KMS-11 (cell line): ENCODE measurements at regions not wholly inside any gene's neighbourhood (a gene's known extent, or its start where the extent isn't known, plus 50 kb on each side); places are given as distances from the start of the nearest gene placed in this dataset.

Source experiments
- H2AFZ ChIP-seq: fragments of 200-600 bp; sonication (generic); 2 replicates; pipeline ENCODE4 v1.6.1; 2016; ENCODE audit warnings: antibody characterized with exemption, mixed run types, low read depth
- H3K27ac ChIP-seq: fragments of 200-600 bp; sonication (generic); 2 replicates; pipeline ENCODE4 v1.6.1; 2016; ENCODE audit warnings: mild to moderate bottlenecking, mixed run types
- H3K27me3 ChIP-seq: fragments of 200-600 bp; sonication (generic); 2 replicates; pipeline ENCODE4 v1.6.1; 2017; ENCODE audit warnings: mild to moderate bottlenecking, low read depth, mixed run types, moderate library complexity; ENCODE audit not compliant: insufficient read depth
- H3K36me3 ChIP-seq: fragments of 200-600 bp; sonication (generic); 2 replicates; pipeline ENCODE4 v1.6.1; 2017; ENCODE audit warnings: mild to moderate bottlenecking, mixed run types; ENCODE audit not compliant: insufficient read depth
- H3K4me1 ChIP-seq: fragments of 200-600 bp; sonication (generic); 2 replicates; pipeline ENCODE4 v1.6.1; 2016; ENCODE audit warnings: mild to moderate bottlenecking, low read depth, mixed run types; ENCODE audit not compliant: poor library complexity, severe bottlenecking
- H3K4me2 ChIP-seq: fragments of 200-600 bp; sonication (generic); 2 replicates; pipeline ENCODE4 v1.7.0; 2016; ENCODE audit warnings: mild to moderate bottlenecking, mixed run types
- H3K4me3 ChIP-seq: fragments of 200-600 bp; sonication (generic); IDR thresholded peaks from 2 replicates; pipeline ENCODE4 v1.6.1; 2017; ENCODE audit warnings: low read depth, low read length, mixed read lengths; ENCODE audit not compliant: insufficient read depth
- H3K79me2 ChIP-seq: fragments of 200-600 bp; sonication (generic); 2 replicates; pipeline ENCODE4 v1.6.1; 2016; ENCODE audit warnings: low read depth, mixed run types; ENCODE audit not compliant: insufficient read depth
- H3K9ac ChIP-seq: fragments of 200-600 bp; sonication (generic); 2 replicates; pipeline ENCODE4 v1.6.1; 2016; ENCODE audit warnings: mild to moderate bottlenecking, mixed run types
- H4K20me1 ChIP-seq: fragments of 200-600 bp; sonication (generic); 2 replicates; pipeline ENCODE4 v1.6.1; 2016; ENCODE audit warnings: mild to moderate bottlenecking, mixed run types; ENCODE audit not compliant: insufficient read depth
- TF ChIP-seq, protein P1 (sequence below): fragments of 200-600 bp; sonication (generic); conservative IDR thresholded peaks from 2 replicates; pipeline ENCODE4 v1.6.1; 2017; ENCODE audit warnings: low read depth, mild to moderate bottlenecking, antibody characterized with exemption, low read length, moderate library complexity, mixed read lengths

GRCh38 chr1:208950206-208950605 lies 633.3 kb upstream of the CAMK1G start:
- H4K20me1 ChIP-seq: no peaks in the 10 kb centered on the region
- TF ChIP-seq, protein P1, sequence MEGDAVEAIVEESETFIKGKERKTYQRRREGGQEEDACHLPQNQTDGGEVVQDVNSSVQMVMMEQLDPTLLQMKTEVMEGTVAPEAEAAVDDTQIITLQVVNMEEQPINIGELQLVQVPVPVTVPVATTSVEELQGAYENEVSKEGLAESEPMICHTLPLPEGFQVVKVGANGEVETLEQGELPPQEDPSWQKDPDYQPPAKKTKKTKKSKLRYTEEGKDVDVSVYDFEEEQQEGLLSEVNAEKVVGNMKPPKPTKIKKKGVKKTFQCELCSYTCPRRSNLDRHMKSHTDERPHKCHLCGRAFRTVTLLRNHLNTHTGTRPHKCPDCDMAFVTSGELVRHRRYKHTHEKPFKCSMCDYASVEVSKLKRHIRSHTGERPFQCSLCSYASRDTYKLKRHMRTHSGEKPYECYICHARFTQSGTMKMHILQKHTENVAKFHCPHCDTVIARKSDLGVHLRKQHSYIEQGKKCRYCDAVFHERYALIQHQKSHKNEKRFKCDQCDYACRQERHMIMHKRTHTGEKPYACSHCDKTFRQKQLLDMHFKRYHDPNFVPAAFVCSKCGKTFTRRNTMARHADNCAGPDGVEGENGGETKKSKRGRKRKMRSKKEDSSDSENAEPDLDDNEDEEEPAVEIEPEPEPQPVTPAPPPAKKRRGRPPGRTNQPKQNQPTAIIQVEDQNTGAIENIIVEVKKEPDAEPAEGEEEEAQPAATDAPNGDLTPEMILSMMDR: no peak
- H3K79me2 ChIP-seq: no peaks in the 10 kb centered on the region
- no peak overlapping the region for H3K4me3 ChIP-seq
- no peak overlapping the region for H3K4me2 ChIP-seq
- H2AFZ ChIP-seq: no peak overlapping the region
- H3K27me3 ChIP-seq: no peaks in the 10 kb centered on the region
- no peaks in the 10 kb centered on the region for H3K4me1 ChIP-seq
- no peak overlapping the region for H3K27ac ChIP-seq
- no peaks in the 10 kb centered on the region for H3K36me3 ChIP-seq
- H3K9ac ChIP-seq: no peak overlapping the region

DNA sequence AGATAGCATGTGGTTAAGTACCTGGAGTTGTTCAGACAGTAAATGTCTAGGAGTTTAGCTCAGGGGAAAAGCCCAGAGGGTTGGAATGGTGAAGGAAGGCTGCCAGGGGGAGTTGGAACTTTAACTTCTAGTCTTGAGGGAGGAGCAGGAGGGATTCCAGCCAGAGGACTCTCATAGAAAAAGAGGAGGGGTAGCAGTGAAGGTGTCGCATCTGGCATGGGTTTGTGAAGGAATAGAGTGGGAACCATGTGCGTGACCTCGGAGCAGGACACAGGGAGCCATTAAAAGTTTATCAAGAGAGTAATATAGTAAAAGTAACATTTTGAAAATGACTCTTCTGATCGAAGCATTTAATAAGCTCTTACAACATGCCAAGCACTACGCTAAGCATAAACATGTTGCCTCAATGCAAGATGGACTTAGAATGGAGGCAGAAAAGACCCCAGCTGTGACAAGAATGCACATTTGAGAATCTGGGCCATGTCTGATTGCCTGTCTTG lies 632.4 kb upstream of the CAMK1G start:
- Histone ChIP-seq H3K79me2 (no peaks in the 10 kb centered on the region), H3K27ac (no peak overlapping the region), H2AFZ (no peak overlapping the region), H3K36me3 (no peaks in the 10 kb centered on the region), H4K20me1 (no peaks in the 10 kb centered on the region), H3K4me3 (no peak overlapping the region), H3K9ac (no peak overlapping the region), H3K4me2 (no peak overlapping the region), H3K4me1 (no peaks in the 10 kb centered on the region), H3K27me3 (no peaks in the 10 kb centered on the region)
- TF ChIP-seq, protein P1: no peak

DNA sequence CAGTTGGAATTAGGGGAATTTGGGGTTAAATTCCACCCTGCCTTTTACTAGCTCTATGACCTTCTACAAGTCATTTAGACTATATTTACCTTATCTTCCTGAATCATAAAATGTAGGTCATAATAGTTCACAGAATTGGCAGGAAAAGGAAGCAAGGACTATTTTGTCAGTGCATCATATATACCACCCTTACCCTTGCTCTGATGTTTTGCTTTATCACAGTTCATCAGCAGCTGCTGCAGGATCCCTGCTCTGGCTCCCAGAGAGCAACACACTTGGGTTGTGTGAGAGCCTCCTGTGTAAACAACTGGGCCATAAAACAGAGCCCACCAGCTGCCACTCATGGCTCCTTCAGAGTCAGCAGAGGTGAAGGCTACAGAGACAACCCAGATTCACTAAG lies 631.6 kb upstream of the CAMK1G start:
- H3K27ac ChIP-seq: no peak overlapping the region
- no peaks in the 10 kb centered on the region for H4K20me1 ChIP-seq
- no peak overlapping the region for H3K4me2 ChIP-seq
- no peak overlapping the region for H3K9ac ChIP-seq
- H3K79me2 ChIP-seq: no peaks in the 10 kb centered on the region
- H3K4me1 ChIP-seq: no peaks in the 10 kb centered on the region
- no peaks in the 10 kb centered on the region for H3K27me3 ChIP-seq
- no peak overlapping the region for H3K4me3 ChIP-seq
- no peak overlapping the region for H2AFZ ChIP-seq
- TF ChIP-seq, protein P1: no peak
- no peaks in the 10 kb centered on the region for H3K36me3 ChIP-seq

DNA sequence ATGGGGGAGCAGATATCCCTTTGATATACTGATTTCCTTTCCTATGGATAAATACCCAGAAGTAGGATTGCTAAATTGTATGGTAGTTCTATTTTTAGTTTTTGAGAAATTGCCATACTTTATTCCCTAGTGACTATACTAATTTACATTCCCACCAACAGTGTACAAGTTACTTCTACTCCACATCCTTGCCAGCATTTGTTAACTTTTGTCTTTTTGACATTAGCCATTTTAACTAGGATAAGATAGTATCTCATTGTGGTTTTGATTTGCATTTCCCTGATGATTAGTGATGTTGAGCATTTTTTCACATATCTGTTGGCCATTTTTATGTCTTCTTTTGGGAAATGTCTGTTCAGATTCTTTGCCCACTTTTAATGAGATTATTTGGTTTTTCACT lies 620.6 kb upstream of the CAMK1G start:
- Histone ChIP-seq H3K79me2 (no peaks in the 10 kb centered on the region), H3K4me1 (no peaks in the 10 kb centered on the region), H3K27me3 (no peaks in the 10 kb centered on the region), H3K4me3 (no peak overlapping the region), H3K9ac (no peak overlapping the region), H3K36me3 (no peaks in the 10 kb centered on the region), H4K20me1 (no peaks in the 10 kb centered on the region), H3K27ac (no peak overlapping the region), H3K4me2 (no peak overlapping the region), H2AFZ (no peak overlapping the region)
- TF ChIP-seq, protein P1: no peak

DNA sequence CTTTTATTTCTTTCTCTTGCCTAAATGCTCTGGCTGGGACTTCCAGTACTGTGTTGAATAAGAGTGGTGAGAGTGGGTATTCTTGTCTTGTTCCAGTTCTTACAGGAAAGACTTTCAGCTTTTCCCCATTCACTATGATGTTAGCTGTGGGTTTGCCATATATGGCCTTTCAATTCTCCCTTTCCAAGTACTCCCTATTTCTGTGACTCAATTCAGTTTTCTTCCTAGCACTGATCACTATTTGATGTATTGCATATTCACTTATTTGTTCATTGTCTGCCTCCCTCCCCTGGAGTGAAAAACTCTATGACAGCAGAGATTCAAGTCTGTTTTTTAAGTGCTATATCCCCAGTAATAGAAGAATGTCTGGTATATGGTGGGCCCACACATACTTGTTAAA lies 618.2 kb upstream of the CAMK1G start:
- TF ChIP-seq, protein P1: no peak
- no peak overlapping the region for H3K27ac ChIP-seq
- H3K36me3 ChIP-seq: no peaks in the 10 kb centered on the region
- H2AFZ ChIP-seq: no peak overlapping the region
- H3K27me3 ChIP-seq: no peaks in the 10 kb centered on the region
- no peak overlapping the region for H3K9ac ChIP-seq
- H3K4me1 ChIP-seq: no peaks in the 10 kb centered on the region
- H3K4me2 ChIP-seq: no peak overlapping the region
- no peak overlapping the region for H3K4me3 ChIP-seq
- no peaks in the 10 kb centered on the region for H3K79me2 ChIP-seq
- no peaks in the 10 kb centered on the region for H4K20me1 ChIP-seq
